HG03442 (cell line): ENCODE measurements at regions not wholly inside any gene's neighbourhood (a gene's known extent, or its start where the extent isn't known, plus 50 kb on each side); places are given as distances from the start of the nearest gene placed in this dataset.

Experiments used
- ATAC-seq: cut with Tn5 transposase; IDR thresholded peaks from one replicate; pipeline ENCODE4 v1.9.1; 2021; ENCODE audit warnings: mild to moderate bottlenecking, moderate library complexity; ENCODE audit not compliant: unreplicated experiment

DNA sequence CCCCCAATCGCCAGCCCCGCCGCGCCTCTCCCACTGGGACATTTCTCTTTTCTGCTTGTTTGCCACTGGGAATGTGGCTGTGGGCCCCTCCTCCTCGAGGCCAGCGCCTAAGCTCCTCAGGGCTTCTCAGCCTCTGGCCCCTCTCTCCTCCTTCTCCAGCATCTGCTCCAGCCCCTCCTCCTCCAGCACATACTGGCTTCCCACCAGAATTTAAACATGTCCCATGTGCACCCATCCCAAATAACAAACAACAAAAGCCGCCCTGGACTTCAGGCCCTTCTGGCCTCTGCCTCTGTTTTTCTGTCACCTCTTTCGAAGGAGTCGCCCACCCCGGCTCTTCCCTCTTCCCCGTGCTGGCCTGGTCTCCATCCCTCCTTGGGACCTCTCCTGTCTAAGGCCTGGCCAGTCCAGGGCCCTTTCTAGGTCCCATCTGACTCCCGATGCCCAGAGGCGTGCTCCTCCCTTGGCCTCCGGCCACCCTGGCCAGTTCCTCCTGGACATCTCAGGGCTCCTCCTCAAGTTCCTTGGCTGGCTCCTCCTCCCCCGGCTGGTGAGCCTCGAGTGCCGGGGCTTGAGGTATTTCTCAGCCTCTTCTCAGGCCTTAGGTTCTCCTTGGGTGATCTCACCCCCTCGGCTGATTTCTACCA lies 94.6 kb upstream of the SLC6A6 start:
- no peak for ATAC-seq

GRCh38 chr3:14311729-14312128 lies 90.7 kb upstream of the SLC6A6 start:
- no peak for ATAC-seq

DNA sequence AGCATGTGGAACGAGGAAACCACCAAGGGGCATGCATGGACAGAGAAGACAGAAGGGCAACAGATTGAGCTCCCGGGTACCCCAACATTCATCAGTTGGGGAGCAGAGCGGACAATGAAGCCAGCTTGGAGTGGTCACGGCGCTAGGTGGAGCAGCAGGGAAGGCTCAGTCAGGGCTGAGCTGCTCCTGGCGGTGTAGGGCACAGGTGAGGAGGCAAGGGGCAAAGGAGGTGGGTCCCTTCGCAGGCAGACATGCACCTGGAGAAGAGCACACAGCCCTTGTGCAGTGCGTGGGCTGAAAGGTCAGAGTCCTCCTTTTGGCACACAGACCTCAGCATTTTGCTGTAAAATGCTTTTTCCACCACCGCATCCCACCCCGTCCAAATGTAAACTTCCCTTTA lies 90.0 kb upstream of the SLC6A6 start:
- no peak for ATAC-seq

DNA sequence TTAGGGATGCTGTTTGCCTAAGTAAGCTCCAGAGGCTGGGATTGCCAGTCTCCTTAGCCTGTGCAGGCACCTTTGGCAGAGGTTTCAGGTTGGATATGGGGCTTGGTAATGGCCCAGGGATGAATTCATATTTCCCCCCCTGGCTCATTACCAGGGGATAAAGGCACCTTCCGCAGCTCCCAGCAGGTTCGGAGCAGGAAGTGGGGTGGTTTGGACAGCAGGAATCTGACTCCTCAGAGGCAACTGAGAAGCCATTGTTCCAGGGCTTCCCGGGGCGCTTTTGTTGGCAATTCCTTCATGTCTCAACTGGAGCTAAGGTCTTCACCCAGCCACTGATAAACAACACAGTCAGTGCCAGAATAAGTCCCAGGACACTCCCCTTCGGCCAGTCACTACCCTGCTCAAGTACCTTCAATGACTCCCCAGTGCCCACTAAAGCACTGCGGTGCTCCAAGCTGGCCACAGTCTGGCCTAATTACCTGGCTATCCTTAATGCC lies 85.3 kb upstream of the SLC6A6 start:
- ATAC-seq = no peak

DNA sequence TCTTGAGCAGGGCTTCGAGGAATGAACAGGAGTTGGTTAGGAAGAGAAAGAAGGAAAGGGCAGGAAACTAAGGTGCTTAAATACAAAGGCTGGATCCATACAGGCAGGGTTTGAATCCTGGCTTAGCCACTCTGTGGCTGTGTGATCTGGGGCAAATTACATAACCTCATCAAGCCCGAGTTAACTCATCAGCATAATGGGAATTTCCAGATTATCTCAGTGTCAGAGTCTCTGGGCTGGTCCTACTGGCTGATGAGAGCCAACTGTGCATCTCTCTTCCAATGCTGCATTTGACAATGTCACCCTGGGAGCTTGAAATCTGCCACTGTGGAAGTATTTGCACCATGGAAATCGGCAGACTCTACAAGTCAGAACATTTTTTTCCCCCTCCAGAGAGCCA lies 83.8 kb upstream of the SLC6A6 start:
- ATAC-seq = no peak

DNA sequence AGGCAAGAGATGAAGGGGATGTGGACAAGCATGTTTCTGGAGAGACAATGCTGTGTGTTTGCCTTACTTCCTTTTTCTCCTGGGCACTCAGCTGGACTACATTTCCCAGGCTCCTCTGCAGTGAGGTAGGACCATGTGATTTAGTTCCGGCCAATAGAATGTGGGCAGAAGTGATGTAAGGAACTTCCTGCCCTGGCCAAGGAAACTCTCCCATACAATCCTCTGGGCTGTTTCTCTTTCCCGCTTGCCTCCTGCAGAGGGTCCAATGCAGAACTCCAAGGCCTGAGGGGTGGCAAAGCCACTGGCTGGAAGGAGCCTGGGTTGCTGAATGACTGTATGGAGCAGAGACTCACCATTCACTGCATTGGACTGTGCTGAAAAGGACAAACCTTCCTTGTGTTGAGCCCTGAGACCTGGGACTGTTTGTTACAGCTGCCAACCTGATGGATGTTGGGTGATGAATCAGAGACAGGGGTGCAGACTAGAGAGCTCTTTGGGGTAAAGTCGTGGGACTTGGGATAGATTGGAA lies 82.7 kb upstream of the SLC6A6 start:
- ATAC-seq = peak; percentile 95

GRCh38 chr3:14320219-14320618 lies 82.2 kb upstream of the SLC6A6 start:
- no peak for ATAC-seq

GRCh38 chr3:14322001-14322400 lies 80.4 kb upstream of the SLC6A6 start:
- no peak for ATAC-seq

DNA sequence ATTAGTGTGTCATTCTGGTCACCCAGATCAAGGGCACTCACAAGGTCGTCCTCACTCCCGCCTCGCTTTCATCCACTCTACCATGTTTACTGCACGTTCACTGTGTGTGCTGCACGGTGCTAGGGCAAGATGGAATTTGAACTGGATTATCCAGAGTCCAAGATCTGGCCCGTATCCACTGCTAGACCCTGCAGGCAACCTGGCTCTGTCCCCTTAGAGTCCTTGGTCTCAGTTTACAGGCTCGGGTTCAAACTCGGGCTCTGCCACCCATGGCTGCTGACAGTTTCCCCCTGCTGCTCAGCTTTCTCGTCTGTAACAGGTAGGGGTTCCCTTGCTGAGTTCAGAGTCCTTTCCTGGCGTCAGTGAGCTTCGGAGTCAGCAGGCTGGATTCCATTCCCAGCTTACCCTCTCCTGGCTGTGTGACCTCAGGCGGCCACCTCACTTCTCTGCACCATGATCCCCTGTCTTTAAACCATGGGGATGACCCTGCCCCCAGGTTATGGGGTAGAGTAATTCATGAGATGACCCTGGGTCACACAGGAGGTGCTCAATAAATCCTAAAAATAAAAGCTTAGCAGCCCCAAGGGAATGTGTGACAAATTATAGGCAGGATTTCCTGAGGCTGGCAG lies 79.6 kb upstream of the SLC6A6 start:
- ATAC-seq = no peak

DNA sequence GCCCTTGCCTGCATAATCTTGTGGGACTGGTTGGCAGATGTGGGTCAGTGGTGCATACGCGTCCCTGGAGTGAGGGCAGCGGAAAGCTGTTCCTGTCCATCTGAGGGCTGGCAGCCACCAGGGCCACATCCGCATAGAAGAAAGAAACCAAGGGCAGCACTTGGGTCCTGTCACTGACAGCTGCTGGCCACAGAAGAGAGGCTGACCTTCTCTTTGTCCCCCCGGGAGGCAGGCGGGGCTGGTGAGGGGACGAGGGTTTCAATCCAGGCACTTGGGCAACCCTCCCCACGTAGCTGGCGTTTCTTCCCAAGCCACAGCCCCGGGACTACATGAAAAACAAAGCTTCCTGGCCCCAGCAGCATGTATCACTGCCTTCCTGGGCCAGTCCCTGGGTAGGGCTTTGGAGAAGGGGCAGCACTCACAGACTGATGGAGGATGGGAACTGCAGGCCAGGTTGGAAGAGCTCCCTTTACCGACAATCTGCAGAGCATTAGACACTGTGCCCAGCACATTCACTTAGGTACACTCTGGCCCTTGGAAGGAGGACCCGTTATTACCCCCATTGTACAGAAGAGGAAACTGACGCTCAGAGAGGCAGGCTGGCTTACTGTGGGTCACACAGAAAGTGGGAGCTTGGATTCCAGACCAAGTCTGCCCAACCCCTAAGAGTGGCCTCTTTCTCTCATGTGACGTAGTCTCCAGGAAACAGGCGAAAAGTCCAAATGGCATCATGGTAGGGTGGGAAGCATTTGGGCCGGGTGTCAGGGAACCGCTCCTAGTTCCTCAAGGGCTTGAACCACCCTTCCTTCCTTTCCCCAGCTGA lies 78.8 kb upstream of the SLC6A6 start:
- no peak for ATAC-seq

GRCh38 chr3:14324224-14324944 lies 78.0 kb upstream of the SLC6A6 start:
- ATAC-seq = no peak

- no peak for ATAC-seq
Measured at GRCh38 chr3:14328422-14328821, 74.0 kb upstream of the SLC6A6 start.

DNA sequence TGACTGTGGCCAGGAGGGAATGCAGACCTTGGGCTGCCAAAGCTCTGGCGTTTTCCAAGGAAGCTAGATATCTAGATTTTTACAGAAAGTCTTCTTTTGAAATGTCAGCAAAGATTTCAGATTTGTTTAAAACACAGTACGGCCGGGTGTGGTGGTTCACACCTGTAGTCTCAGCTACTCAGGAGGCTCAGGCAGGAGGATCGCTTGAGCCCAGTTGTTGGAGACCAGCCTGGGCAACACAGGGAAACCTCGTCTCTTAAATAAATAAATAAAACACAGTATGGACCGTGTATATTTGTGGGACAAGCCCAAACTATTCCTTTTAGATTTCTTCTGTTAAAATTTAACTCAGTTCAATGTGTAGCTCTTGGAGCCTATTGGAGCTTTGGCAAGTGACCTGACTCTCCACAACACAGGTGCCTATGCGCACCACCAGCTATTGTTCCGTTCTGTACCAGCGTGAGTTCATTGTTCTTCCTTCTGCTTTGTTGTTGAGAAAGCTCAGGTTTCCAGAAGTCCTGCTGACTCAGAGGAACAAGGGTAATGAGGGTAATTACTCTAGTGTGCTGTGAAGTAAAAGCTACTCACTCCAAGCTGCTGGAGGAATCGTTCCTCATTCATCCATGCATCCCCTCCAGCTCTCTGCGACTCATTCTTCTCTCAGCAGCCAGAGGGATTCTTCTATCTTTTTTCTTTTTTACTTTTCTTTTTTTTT lies 73.1 kb upstream of the SLC6A6 start:
- ATAC-seq = no peak

DNA sequence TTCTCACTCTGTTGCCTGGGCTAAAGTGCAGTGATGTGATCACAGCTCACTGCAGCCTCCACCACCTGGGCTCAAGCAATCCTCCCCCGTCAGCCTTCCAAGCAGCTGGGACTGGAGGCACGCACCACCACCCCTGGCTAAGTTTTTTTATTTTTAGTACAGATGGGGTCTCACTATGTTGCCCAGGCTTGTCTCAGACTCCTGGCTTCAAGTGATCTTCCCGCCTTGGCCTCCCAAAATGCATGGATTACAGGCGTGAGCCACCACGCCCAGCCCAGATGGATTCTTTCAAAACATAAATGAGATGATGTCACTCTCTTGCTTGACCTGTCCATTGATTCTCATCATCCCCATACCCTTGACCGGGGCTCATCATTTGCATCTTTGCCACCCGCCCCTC lies 72.6 kb upstream of the SLC6A6 start:
- no peak for ATAC-seq

DNA sequence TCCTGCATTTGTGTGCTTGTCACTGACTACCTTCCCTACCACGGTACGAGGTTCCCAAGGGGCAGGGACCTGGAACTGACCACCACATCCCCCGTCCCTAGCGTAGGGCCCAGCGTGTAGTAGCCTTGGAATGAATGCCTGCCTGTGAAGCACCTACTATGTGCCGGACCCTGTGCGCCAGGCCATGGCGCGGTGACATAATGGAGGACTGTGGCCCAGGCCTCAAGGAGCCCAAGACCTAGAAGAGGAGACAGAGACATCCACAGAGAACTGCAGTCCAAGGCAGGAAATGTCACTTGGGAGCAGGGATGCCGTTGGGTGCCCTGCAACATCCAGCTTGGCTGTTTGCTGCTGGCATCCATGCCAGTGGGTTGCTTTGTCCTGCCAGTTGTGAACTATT lies 71.9 kb upstream of the SLC6A6 start:
- no peak for ATAC-seq

- ATAC-seq = no peak
Measured at GRCh38 chr3:14331251-14331650, 71.2 kb upstream of the SLC6A6 start.

GRCh38 chr3:14332392-14332791 lies 70.0 kb upstream of the SLC6A6 start:
- no peak for ATAC-seq

DNA sequence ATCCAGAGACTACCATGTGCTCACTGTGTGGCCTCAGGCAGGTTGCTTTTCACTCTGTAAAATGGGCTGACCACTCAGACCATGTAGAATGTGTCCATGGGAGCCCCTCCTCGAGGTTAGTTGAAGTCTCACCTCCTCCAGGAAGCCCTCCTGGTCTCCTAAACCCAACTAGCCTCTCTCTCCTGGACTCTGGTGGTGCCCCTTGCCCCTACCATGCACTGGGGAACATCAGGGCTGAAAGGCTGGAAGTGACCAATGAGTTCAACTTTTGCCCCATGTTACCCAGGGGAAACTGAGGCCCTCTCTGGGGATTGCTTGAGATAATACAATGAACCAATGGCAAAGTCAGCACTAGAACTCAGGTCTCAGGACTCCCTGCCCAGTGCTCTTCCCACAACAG lies 69.2 kb upstream of the SLC6A6 start:
- ATAC-seq = no peak

GRCh38 chr3:14333621-14334020 lies 68.8 kb upstream of the SLC6A6 start:
- ATAC-seq = no peak

- ATAC-seq = no peak
Measured at GRCh38 chr3:14334136-14334535, 68.3 kb upstream of the SLC6A6 start.
